Endothelial cell of umbilical vein (primary cell): ENCODE measurements at regions not wholly inside any gene's neighbourhood (a gene's known extent, or its start where the extent isn't known, plus 50 kb on each side); places are given as distances from the start of the nearest gene placed in this dataset.

Experiments used
- BruUV-seq: library from RNA; stranded (reverse); fragments of 400-500 nt; replicated peaks from 2 replicates; lab custom pipeline; 2021; lab: Mats Ljungman, UMichigan
- CTCF ChIA-PET: fragments of 300-600, 350-600 bp; sonication (Branson Sonifier 250); formaldehyde crosslinking; loops from one replicate; lab custom pipeline; 2021; ENCODE audit warnings: antibody characterized with exemption, inconsistent platforms; lab: Charles Lee
- POLR2A ChIA-PET: fragments of 300-600, 350-600 bp; sonication (Branson Sonifier 250); formaldehyde crosslinking; loops from one replicate; lab custom pipeline; 2021; ENCODE audit warnings: antibody characterized with exemption, inconsistent platforms; lab: Charles Lee
- DNase-seq: peaks from one replicate; pipeline ENCODE4 v3.0.0-alpha.2; 2011; ENCODE audit warnings: low read depth, low spot score
- FAIRE-seq: peaks from 2 replicates; lab custom pipeline; 2011; peaks lifted over from hg19 to GRCh38; lab: Jason Lieb, UNC
- H2AFZ ChIP-seq: 2 replicates; pipeline ENCODE4 v1.6.0; 2012; ENCODE audit warnings: low read depth, low read length, control low read depth, inconsistent platforms
- H3K27ac ChIP-seq: 2 replicates; pipeline ENCODE4 v1.5.1; 2011; ENCODE audit warnings: low read depth, mild to moderate bottlenecking, control low read depth, low read length, moderate library complexity; ENCODE audit not compliant: insufficient read depth
- H3K27me3 ChIP-seq, 2 experiments: 2 replicates each; pipeline versions ENCODE4 v1.6.0 to v1.6.1; 2011; ENCODE audit warnings: low read length in 2 of 2, mixed read lengths in 1 of 2; ENCODE audit not compliant: control insufficient read depth in 2 of 2, insufficient read depth in 2 of 2
- H3K36me3 ChIP-seq, 2 experiments: 2 replicates in 1 of 2; 3 replicates in 1 of 2; pipeline ENCODE4 v1.5.1; 2011; ENCODE audit warnings: low read length in 2 of 2, mild to moderate bottlenecking in 1 of 2, moderate library complexity in 1 of 2; ENCODE audit not compliant: control insufficient read depth in 2 of 2, insufficient read depth in 2 of 2; ENCODE audit errors: extremely low read depth in 1 of 2
- H3K4me1 ChIP-seq: 3 replicates; pipeline ENCODE4 v1.5.1; 2011; ENCODE audit warnings: mild to moderate bottlenecking, low read length; ENCODE audit not compliant: control insufficient read depth, insufficient read depth; ENCODE audit errors: extremely low read depth
- H3K4me2 ChIP-seq: 2 replicates; pipeline ENCODE4 v1.6.1; 2011; ENCODE audit warnings: low read length, control low read depth, mixed read lengths; ENCODE audit not compliant: insufficient read depth
- H3K4me3 ChIP-seq, 3 experiments: fragments of 200-600 bp in 1 of 3; sonication (generic), shearing (Covaris generic) in 1 of 3; replicated peaks in 1 of 3; 2 replicates each; pipeline ENCODE4 v1.5.1; 2011 to 2016; ENCODE audit warnings: control low read depth in 3 of 3, low read length in 3 of 3, mild to moderate bottlenecking in 2 of 3, inconsistent platforms in 1 of 3, low read depth in 1 of 3, moderate library complexity in 1 of 3; ENCODE audit not compliant: insufficient read depth in 1 of 3
- H3K79me2 ChIP-seq: 2 replicates; pipeline ENCODE4 v1.6.0; 2012; ENCODE audit warnings: low read length, inconsistent platforms; ENCODE audit not compliant: control insufficient read depth, insufficient read depth
- H3K9ac ChIP-seq: replicated peaks from 2 replicates; pipeline ENCODE3; 2011; ENCODE audit warnings: low read length, control low read depth; ENCODE audit not compliant: insufficient read depth; ENCODE audit errors: extremely low read depth
- H3K9me1 ChIP-seq: replicated peaks from 3 replicates; pipeline ENCODE4 v1.6.0; 2011; ENCODE audit warnings: mild to moderate bottlenecking, low read length; ENCODE audit not compliant: control insufficient read depth, insufficient read depth; ENCODE audit errors: extremely low read depth
- H3K9me3 ChIP-seq: replicated peaks from 2 replicates; pipeline ENCODE4 v1.5.1; 2012; ENCODE audit warnings: low read length, inconsistent platforms; ENCODE audit not compliant: control insufficient read depth, insufficient read depth
- H4K20me1 ChIP-seq: replicated peaks from 2 replicates; pipeline ENCODE3; 2011; ENCODE audit warnings: mild to moderate bottlenecking, low read length; ENCODE audit not compliant: control insufficient read depth, insufficient read depth; ENCODE audit errors: extremely low read depth
- CTCF ChIP-seq, 2 donors: IDR thresholded peaks; 1 replicate in 1 of 2; 2 replicates in 1 of 2; pipeline ENCODE4 v1.5.1; 2011; ENCODE audit warnings: low read length in 2 of 2, mild to moderate bottlenecking in 2 of 2, moderate library complexity in 2 of 2, control low read depth in 1 of 2, inconsistent platforms in 1 of 2, low read depth in 1 of 2; ENCODE audit not compliant: insufficient read depth in 1 of 2; ENCODE audit errors: extremely low read depth in 1 of 2
- EZH2 ChIP-seq: IDR thresholded peaks from 2 replicates; pipeline ENCODE4 v1.6.1; 2012; ENCODE audit warnings: borderline replicate concordance, low read depth, mild to moderate bottlenecking, moderate library complexity, low read length, inconsistent platforms; ENCODE audit not compliant: severe bottlenecking
- FOS ChIP-seq: IDR thresholded peaks from 2 replicates; pipeline ENCODE4 v1.6.1; 2011; ENCODE audit warnings: mild to moderate bottlenecking, low read length, moderate library complexity, borderline replicate concordance; ENCODE audit not compliant: insufficient read depth
- GATA2 ChIP-seq: IDR thresholded peaks from 2 replicates; pipeline ENCODE4 v1.7.0; 2011; ENCODE audit warnings: low read depth, mild to moderate bottlenecking, moderate library complexity, mixed read lengths, low read length; ENCODE audit not compliant: insufficient read length, insufficient read depth
- JUN ChIP-seq: IDR thresholded peaks from 2 replicates; pipeline ENCODE4 v1.6.1; 2011; ENCODE audit warnings: borderline replicate concordance, low read depth; ENCODE audit not compliant: insufficient read length, insufficient read depth
- MAX ChIP-seq: IDR thresholded peaks from 2 replicates; pipeline ENCODE4 v1.6.1; 2011; ENCODE audit not compliant: insufficient read depth, insufficient read length
- POLR2A ChIP-seq: IDR thresholded peaks from 2 replicates; pipeline ENCODE4 v1.6.1; 2012; ENCODE audit warnings: low read depth, mild to moderate bottlenecking, control low read depth, low read length
- POLR2AphosphoS5 ChIP-seq: IDR thresholded peaks from 2 replicates; pipeline ENCODE4 v1.6.1; 2012; ENCODE audit warnings: low read depth, mild to moderate bottlenecking, control low read depth, low read length, moderate library complexity; ENCODE audit not compliant: insufficient read depth
- dilution Hi-C: fragments of 300-500 bp; cut with MboI; formaldehyde crosslinking; loops from one replicate; pipeline ENCODE4 v1.15.0; 2019; ENCODE audit warnings: low sequenced_read_pairs; ENCODE audit not compliant: extremely low pct_ligation_motif_present
- intact Hi-C: fragments of 100-400 bp; cut with micrococcal nuclease; formaldehyde crosslinking; loops from one replicate; pipeline ENCODE4 v1.10.0; 2022

GRCh38 chr2:119088416-119088815 is 70.1 kb downstream of the C1QL2 start:
- Histone ChIP-seq H3K9ac (no peak overlapping the region), H3K9me1 (no peaks in the 10 kb centered on the region), H3K79me2 (no peaks in the 10 kb centered on the region), H3K4me1 (no peaks in the 10 kb centered on the region), H3K27ac (no peak overlapping the region), H3K9me3 (no peaks in the 10 kb centered on the region), H3K36me3 (no peaks in the 10 kb centered on the region), H4K20me1 (no peaks in the 10 kb centered on the region), H3K27me3 (no peaks in the 10 kb centered on the region), H3K4me2 (no peak overlapping the region), H3K4me3 (no peak overlapping the region), H2AFZ (no peak overlapping the region)
- DNase-seq (no peak), FAIRE-seq (no peak)
- ChIA-PET POLR2A (no interaction called here), CTCF (no interaction called here)
- BruUV-seq, result no TSS peak
- dilution Hi-C loops (no loop called here), intact Hi-C loops (no loop called here)
- no peak for TF ChIP-seq POLR2AphosphoS5
- TF ChIP-seq CTCF (IDR thresholded peaks at IDR 0.05; ENCODE audit: extremely low read depth in 1 of 2, insufficient read depth in 1 of 2, low read depth in 1 of 2, low read length in 2 of 2), result no peak
- no peak for TF ChIP-seq GATA2
- TF ChIP-seq JUN, result no peak
- no peak for TF ChIP-seq POLR2A
- TF ChIP-seq EZH2, result no peak
- TF ChIP-seq MAX, result no peak
- TF ChIP-seq FOS, result no peak
